Stomach (tissue), 8 donors: ENCODE measurements at regions not wholly inside any gene's neighbourhood (a gene's known extent, or its start where the extent isn't known, plus 50 kb on each side); places are given as distances from the start of the nearest gene placed in this dataset.

Experiments
- DNase-seq, 2 donors: peaks; one replicate each; pipeline versions ENCODE4 v3.0.0 to v3.0.0-alpha.2; 2013 to 2019
- H3K27ac ChIP-seq, 5 donors: fragments of 200-600 bp in 4 of 5; sonication (generic) in 4 of 5; one replicate each; pipeline ENCODE4 v1.5.1; 2013 to 2019; ENCODE audit warnings: mild to moderate bottlenecking in 1 of 5, moderate library complexity in 1 of 5
- H3K27me3 ChIP-seq, 3 donors: fragments of 200-600 bp; sonication (generic); one replicate each; pipeline ENCODE4 v1.5.1; 2017 to 2019; ENCODE audit warnings: mixed run types in 1 of 3
- H3K36me3 ChIP-seq, 4 donors: fragments of 200-600 bp; sonication (generic); 1 replicate in 3 of 4; 2 replicates in 1 of 4; pipeline ENCODE4 v1.5.1; 2016 to 2019
- H3K4me1 ChIP-seq, 4 donors: fragments of 200-600 bp; sonication (generic); one replicate each; pipeline ENCODE4 v1.5.1; 2016 to 2019
- H3K4me3 ChIP-seq, 4 donors: fragments of 200-600 bp; sonication (generic) in 3 of 4; one replicate each; pipeline ENCODE4 v1.5.1; 2016 to 2019; ENCODE audit warnings: mild to moderate bottlenecking in 1 of 4
- H3K9me3 ChIP-seq, 4 donors: fragments of 200-600 bp; sonication (generic); one replicate each; pipeline ENCODE4 v1.5.1; 2016 to 2019
- CTCF ChIP-seq, 7 experiments: fragments of 450-650 bp in 4 of 7; fragments of 200-600 bp in 3 of 7; sonication (generic) in 3 of 7; IDR thresholded peaks; one replicate each; pipeline ENCODE4 v1.5.1; 2016 to 2019; ENCODE audit warnings: antibody characterized with exemption in 7 of 7, control low read depth in 2 of 7, mild to moderate bottlenecking in 1 of 7
- EP300 ChIP-seq: sonication (generic); formaldehyde crosslinking; IDR thresholded peaks from one replicate; pipeline ENCODE4 v1.6.1; 2017; ENCODE audit warnings: antibody characterized with exemption
- POLR2A ChIP-seq, 4 donors: fragments of 450-650 bp; IDR thresholded peaks; one replicate each; pipeline ENCODE4 v1.6.1; 2016; ENCODE audit warnings: antibody characterized with exemption in 4 of 4, control low read depth in 2 of 4, mild to moderate bottlenecking in 1 of 4, moderate library complexity in 1 of 4
- POLR2AphosphoS5 ChIP-seq, 3 donors: sonication (generic); formaldehyde crosslinking; IDR thresholded peaks; one replicate each; pipeline ENCODE4 v1.6.1; 2016; ENCODE audit warnings: antibody characterized with exemption in 3 of 3
- WGBS, 5 donors: extraction: QIAGEN DNeasy Blood & Tissue Kit in 3 of 5; methylation state at CpG; one replicate each; pipeline versions ENCODE4 v1.1.5 to v1.1.7; 2013 to 2018; 5-methylcytosine and 5-hydroxymethylcytosine counted together
- intact Hi-C: fragments of 100-400 bp; cut with DNase I; formaldehyde crosslinking; loops from one replicate; pipeline ENCODE4 v1.15.1; 2023; ENCODE audit warnings: low total_unique reads
- donor health status: healthy with polysubstance abuse.
- donor health status: Bipolar disorder and iron deficiency.
- donor health status: healthy.

DNA sequence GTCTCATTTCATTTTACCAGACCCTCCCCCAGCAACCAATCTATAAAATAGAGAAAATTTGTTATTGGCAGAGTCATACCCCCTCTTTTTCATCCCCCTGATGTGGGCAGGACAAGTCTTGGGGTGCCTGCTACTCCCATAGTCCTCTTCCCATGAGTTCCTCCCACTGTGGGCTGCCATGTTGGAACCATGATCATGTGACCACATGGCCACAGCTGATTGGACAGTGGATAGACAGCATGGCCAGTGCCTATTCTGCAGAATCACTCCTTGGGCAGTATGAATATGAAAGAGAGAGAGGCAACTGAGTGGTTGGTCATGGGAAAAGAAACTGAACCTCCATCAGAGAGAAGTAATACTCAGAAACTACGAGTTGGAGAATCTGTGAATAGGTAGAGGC lies 84.9 kb downstream of the PDCL3 start:
- intact Hi-C loops = no loop called here
- H3K36me3 ChIP-seq = no peaks in the 10 kb centered on the region
- no peaks in the 10 kb centered on the region for H3K4me1 ChIP-seq
- H3K27ac ChIP-seq = no peak overlapping the region
- peaks cover 0 to 12% (median 11%) of the 10 kb centered on the region in 4 donors for H3K9me3 ChIP-seq
- no peak for DNase-seq
- no peak overlapping the region for H3K4me3 ChIP-seq
- H3K27me3 ChIP-seq = peaks cover 0 to 6% (median 0%) of the 10 kb centered on the region in 3 donors
- WGBS, 5 donors = 77 to 90% (median 82%) methylated on average over 1 of the region's 1 CpG
- TF ChIP-seq POLR2AphosphoS5 (IDR thresholded peaks at IDR 0.05) = no peak
- TF ChIP-seq POLR2A (IDR thresholded peaks at IDR 0.05) = no peak
- no peak for TF ChIP-seq EP300
- no peak for TF ChIP-seq CTCF (IDR thresholded peaks at IDR 0.05)

- intact Hi-C loops = no loop called here
- no peak overlapping the region for H3K27ac ChIP-seq
- H3K9me3 ChIP-seq = peaks cover 0 to 20% (median 14%) of the 10 kb centered on the region in 4 donors
- 65 to 75% (median 71%) methylated on average over 3 of the region's 3 CpGs for WGBS, 5 donors
- no peak for TF ChIP-seq CTCF (IDR thresholded peaks at IDR 0.05)
- no peak for TF ChIP-seq POLR2A (IDR thresholded peaks at IDR 0.05)
- TF ChIP-seq POLR2AphosphoS5 (IDR thresholded peaks at IDR 0.05) = no peak
- no peak for TF ChIP-seq EP300
- H3K36me3 ChIP-seq = no peaks in the 10 kb centered on the region
- H3K4me1 ChIP-seq = no peaks in the 10 kb centered on the region
- H3K4me3 ChIP-seq = no peak overlapping the region
- no peak for DNase-seq
- no peaks in the 10 kb centered on the region for H3K27me3 ChIP-seq
Measured at GRCh38 chr2:100650151-100650550, 87.4 kb downstream of the PDCL3 start.

- DNase-seq = peak in 1 of 2 donors; percentile 26
- Histone ChIP-seq H3K4me3 (no peak overlapping the region), H3K4me1 (no peaks in the 10 kb centered on the region), H3K27ac (no peak overlapping the region), H3K27me3 (no peaks in the 10 kb centered on the region), H3K9me3 (peaks cover 0 to 9% (median 8%) of the 10 kb centered on the region in 4 donors), H3K36me3 (no peaks in the 10 kb centered on the region)
- intact Hi-C loops = no loop called here
- TF ChIP-seq EP300 (no peak), CTCF (IDR thresholded peaks at IDR 0.05) (no peak), POLR2A (IDR thresholded peaks at IDR 0.05) (no peak), POLR2AphosphoS5 (IDR thresholded peaks at IDR 0.05) (no peak)
- 80 to 90% (median 82%) methylated on average over 7 of the region's 7 CpGs for WGBS, 5 donors
Measured at GRCh38 chr2:100653449-100654035, 90.7 kb downstream of the PDCL3 start.

DNA sequence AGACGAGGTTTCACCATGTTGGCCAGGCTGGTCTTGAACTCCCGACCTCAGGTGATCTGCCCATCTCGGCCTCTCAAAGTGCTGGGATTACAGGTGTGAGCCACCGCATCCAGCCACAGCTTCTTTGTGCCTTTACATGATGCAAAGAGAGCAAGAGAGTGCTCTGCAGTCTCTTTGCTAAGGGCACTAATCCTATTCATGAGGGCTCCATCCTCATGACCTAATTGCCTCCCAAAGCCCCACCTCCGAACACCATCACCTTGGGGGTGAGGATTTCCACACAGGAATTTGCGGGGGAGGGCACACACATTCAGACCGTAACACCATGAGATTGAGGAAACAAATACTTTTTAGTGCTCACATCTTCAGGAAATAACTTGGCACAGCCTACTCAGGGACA lies 91.8 kb downstream of the PDCL3 start:
- TF ChIP-seq POLR2A (IDR thresholded peaks at IDR 0.05) (no peak), POLR2AphosphoS5 (IDR thresholded peaks at IDR 0.05) (no peak), EP300 (no peak), CTCF (IDR thresholded peaks at IDR 0.05) (no peak)
- Histone ChIP-seq H3K27me3 (no peaks in the 10 kb centered on the region), H3K4me3 (no peak overlapping the region), H3K9me3 (peaks cover 0 to 8% (median 2%) of the 10 kb centered on the region in 4 donors), H3K36me3 (no peaks in the 10 kb centered on the region), H3K4me1 (no peaks in the 10 kb centered on the region), H3K27ac (no peak overlapping the region)
- intact Hi-C loops = no loop called here
- 85 to 95% (median 92%) methylated on average over 7 of the region's 7 CpGs for WGBS, 5 donors
- no peak for DNase-seq
